SU-DHL-6 (cell line): ENCODE measurements at regions not wholly inside any gene's neighbourhood (a gene's known extent, or its start where the extent isn't known, plus 50 kb on each side); places are given as distances from the start of the nearest gene placed in this dataset.

Source experiments
- H2AFZ ChIP-seq: fragments of 200-600 bp; sonication (generic); 2 replicates; pipeline ENCODE4 v1.6.1; 2014; ENCODE audit warnings: low read depth, mild to moderate bottlenecking, moderate library complexity, mixed read lengths, antibody characterized with exemption, low read length; ENCODE audit not compliant: severe bottlenecking
- H3F3A ChIP-seq: fragments of 200-600 bp; shearing (Covaris generic); 2 replicates; pipeline ENCODE4 v1.6.0; 2016; ENCODE audit warnings: antibody characterized with exemption, mild to moderate bottlenecking; ENCODE audit not compliant: insufficient read depth
- H3K27ac ChIP-seq: fragments of 200-600 bp; sonication (generic); 2 replicates; pipeline ENCODE4 v1.5.1; 2016; ENCODE audit warnings: low read depth, mild to moderate bottlenecking, low read length, moderate library complexity, mixed read lengths
- H3K27me3 ChIP-seq: fragments of 200-600 bp; sonication (generic), shearing (Covaris generic); 2 replicates; pipeline ENCODE4 v1.6.0; 2014; ENCODE audit warnings: mild to moderate bottlenecking, low read length
- H3K36me3 ChIP-seq: fragments of 200-600 bp; sonication (generic); 2 replicates; pipeline ENCODE4 v1.6.1; 2014; ENCODE audit warnings: mild to moderate bottlenecking, low read length, mixed read lengths
- H3K4me2 ChIP-seq: fragments of 300-600, 200-600 bp; shearing (Covaris generic), sonication (generic); 2 replicates; pipeline ENCODE4 v1.6.0; 2014; ENCODE audit warnings: low read length, low read depth, mild to moderate bottlenecking; ENCODE audit not compliant: poor library complexity, severe bottlenecking
- H3K4me3 ChIP-seq: fragments of 200-600 bp; sonication (generic); 2 replicates; pipeline ENCODE4 v1.5.1; 2014; ENCODE audit warnings: antibody characterized with exemption, low read length, mild to moderate bottlenecking, mixed read lengths; ENCODE audit not compliant: insufficient read depth, poor library complexity, severe bottlenecking
- H3K79me2 ChIP-seq: fragments of 200-600 bp; sonication (generic); 2 replicates; pipeline ENCODE4 v1.6.1; 2014; ENCODE audit warnings: mild to moderate bottlenecking, low read length, moderate library complexity; ENCODE audit not compliant: insufficient read depth
- H3K9ac ChIP-seq: fragments of 200-600 bp; sonication (generic); 2 replicates; pipeline ENCODE4 v1.7.0; 2014; ENCODE audit warnings: mild to moderate bottlenecking, low read length
- H3K9me2 ChIP-seq: fragments of 200-600 bp; sonication (generic); replicated peaks from 2 replicates; pipeline ENCODE4 v1.6.1; 2014; ENCODE audit warnings: low read length; ENCODE audit not compliant: insufficient read depth
- H3K9me3 ChIP-seq: fragments of 200-600 bp; sonication (generic); 2 replicates; pipeline ENCODE4 v1.6.1; 2014; ENCODE audit warnings: low read length, mixed read lengths; ENCODE audit not compliant: insufficient read depth
- H4K20me1 ChIP-seq: fragments of 200-600 bp; sonication (generic); 2 replicates; pipeline ENCODE4 v1.6.1; 2014; ENCODE audit warnings: low read depth, mild to moderate bottlenecking, antibody characterized with exemption, low read length, moderate library complexity, mixed read lengths
- CTCF ChIP-seq: fragments of 200-600 bp; sonication (generic); IDR thresholded peaks from one replicate; pipeline ENCODE4 v1.5.1; 2017; ENCODE audit warnings: antibody characterized with exemption, mild to moderate bottlenecking, low read length, moderate library complexity; ENCODE audit not compliant: insufficient read depth, poor library complexity, severe bottlenecking
- EZH2phosphoT487 ChIP-seq: fragments of 200-600 bp; sonication (generic), shearing (Covaris generic); conservative IDR thresholded peaks from 2 replicates; pipeline ENCODE4 v1.6.1; 2018; ENCODE audit warnings: mild to moderate bottlenecking, antibody characterized with exemption, low read length, moderate library complexity, mixed read lengths

- Histone ChIP-seq H3K9me2 (no peaks in the 10 kb centered on the region), H3K36me3 (no peaks in the 10 kb centered on the region), H3K79me2 (no peaks in the 10 kb centered on the region), H2AFZ (no peak overlapping the region), H3K4me3 (no peak overlapping the region), H3K9me3 (no peaks in the 10 kb centered on the region), H3K27me3 (no peaks in the 10 kb centered on the region), H4K20me1 (no peaks in the 10 kb centered on the region), H3K27ac (no peak overlapping the region), H3K9ac (no peak overlapping the region), H3K4me2 (no peak overlapping the region), H3F3A (no peaks in the 10 kb centered on the region)
- TF ChIP-seq CTCF: no peak
- no peak for TF ChIP-seq EZH2phosphoT487
These were observed 72.4 kb upstream of the TNIP3 start for GRCh38 chr4:121236353-121237068.

GRCh38 chr4:121233982-121234381 lies 69.9 kb upstream of the TNIP3 start:
- Histone ChIP-seq H3K9ac (no peak overlapping the region), H3K27ac (no peak overlapping the region), H3K9me2 (no peaks in the 10 kb centered on the region), H3K4me2 (no peak overlapping the region), H2AFZ (no peak overlapping the region), H3K27me3 (no peaks in the 10 kb centered on the region), H3K36me3 (no peaks in the 10 kb centered on the region), H3K79me2 (no peaks in the 10 kb centered on the region), H3F3A (no peaks in the 10 kb centered on the region), H3K4me3 (no peak overlapping the region), H4K20me1 (no peaks in the 10 kb centered on the region), H3K9me3 (no peaks in the 10 kb centered on the region)
- no peak for TF ChIP-seq EZH2phosphoT487
- no peak for TF ChIP-seq CTCF

DNA sequence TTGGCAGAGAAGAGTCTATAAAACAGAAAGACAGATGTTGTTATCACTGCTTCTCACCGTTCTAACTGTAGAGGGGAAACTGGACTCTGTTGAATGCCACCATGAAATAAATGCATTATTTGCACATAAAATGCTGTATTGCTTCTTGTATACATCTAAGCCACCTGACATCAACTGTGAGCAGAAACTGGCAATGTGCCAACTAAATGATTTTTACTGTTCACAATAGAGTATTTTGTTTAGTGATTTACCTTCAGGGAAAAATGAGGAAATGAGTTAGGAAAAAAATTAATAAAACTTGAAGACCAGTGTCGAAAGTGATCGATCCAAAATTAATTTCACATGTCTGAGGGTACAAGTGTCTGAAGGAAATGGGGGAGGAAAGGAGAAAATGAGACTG lies 65.9 kb upstream of the TNIP3 start:
- H3K27ac ChIP-seq: no peak overlapping the region
- no peaks in the 10 kb centered on the region for H3K79me2 ChIP-seq
- no peak overlapping the region for H3K4me2 ChIP-seq
- no peak overlapping the region for H3K9ac ChIP-seq
- no peak overlapping the region for H3K4me3 ChIP-seq
- H3K27me3 ChIP-seq: no peaks in the 10 kb centered on the region
- no peaks in the 10 kb centered on the region for H3K36me3 ChIP-seq
- H3F3A ChIP-seq: no peaks in the 10 kb centered on the region
- H4K20me1 ChIP-seq: no peaks in the 10 kb centered on the region
- H2AFZ ChIP-seq: no peak overlapping the region
- H3K9me2 ChIP-seq: no peaks in the 10 kb centered on the region
- TF ChIP-seq CTCF (no peak), EZH2phosphoT487 (no peak)
- H3K9me3 ChIP-seq: no peaks in the 10 kb centered on the region
